HG02678 (cell line): ENCODE measurements at regions not wholly inside any gene's neighbourhood (a gene's known extent, or its start where the extent isn't known, plus 50 kb on each side); places are given as distances from the start of the nearest gene placed in this dataset.

ENCODE experiments used
- ATAC-seq: cut with Tn5 transposase; IDR thresholded peaks from one replicate; pipeline ENCODE4 v1.9.1; 2021; ENCODE audit warnings: mild to moderate bottlenecking, moderate library complexity; ENCODE audit not compliant: unreplicated experiment

- no peak for ATAC-seq
Observed at GRCh38 chr20:48106428-48106827, 321.1 kb upstream of the SULF2 start.

DNA sequence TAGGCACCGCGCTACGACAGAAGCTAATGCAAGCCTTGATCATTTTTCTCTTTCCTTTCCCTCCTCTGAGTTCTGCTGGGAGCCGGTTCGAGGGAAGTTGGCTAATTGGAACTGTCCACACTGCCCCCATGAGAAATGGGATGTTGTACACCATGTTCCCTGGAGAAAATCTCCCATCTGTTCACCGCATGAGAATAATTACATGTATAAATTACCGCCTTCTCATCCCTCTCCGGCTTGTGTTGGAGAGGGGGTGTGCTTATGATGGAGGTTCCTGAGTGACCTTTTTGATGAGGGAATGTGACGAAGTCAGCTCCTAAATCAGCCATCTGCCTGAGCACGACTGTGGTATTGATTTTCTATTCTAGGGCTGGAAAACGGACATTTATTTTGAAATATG is 320.2 kb upstream of the SULF2 start:
- no peak for ATAC-seq

DNA sequence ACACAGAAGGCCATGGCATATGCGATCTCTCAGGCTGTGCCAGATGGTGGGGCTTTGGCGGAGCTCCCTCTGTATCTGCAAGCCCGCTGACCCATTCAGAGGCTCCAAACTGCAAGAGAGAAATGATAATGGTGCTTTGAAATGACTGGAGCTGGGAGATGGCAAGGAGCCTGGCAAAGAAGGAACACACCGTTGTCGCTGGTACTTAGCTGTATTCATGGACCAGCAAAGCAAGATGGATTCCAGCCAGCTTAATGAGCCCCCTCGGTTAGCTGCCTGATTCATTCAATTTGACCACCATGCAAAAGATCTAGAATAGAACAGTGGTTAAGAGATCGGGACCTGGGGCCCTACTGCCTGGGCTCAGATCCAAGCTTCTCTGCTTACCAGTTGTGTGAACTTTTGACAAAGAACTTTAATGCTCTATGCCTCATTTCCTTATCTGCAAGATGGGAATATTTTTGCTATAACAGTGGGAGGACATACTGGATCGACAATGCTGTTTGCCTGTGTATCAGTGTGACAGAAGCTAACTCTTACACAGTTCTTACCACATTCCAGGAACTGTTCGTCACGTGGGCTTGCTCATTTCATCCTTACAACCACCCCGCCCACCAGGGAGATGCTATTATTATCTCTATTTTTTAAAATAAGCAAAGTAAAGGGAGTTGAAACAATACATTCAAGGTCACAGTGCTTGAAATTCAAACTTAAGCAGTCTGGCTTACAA is 317.8 kb upstream of the SULF2 start:
- ATAC-seq, result no peak

DNA sequence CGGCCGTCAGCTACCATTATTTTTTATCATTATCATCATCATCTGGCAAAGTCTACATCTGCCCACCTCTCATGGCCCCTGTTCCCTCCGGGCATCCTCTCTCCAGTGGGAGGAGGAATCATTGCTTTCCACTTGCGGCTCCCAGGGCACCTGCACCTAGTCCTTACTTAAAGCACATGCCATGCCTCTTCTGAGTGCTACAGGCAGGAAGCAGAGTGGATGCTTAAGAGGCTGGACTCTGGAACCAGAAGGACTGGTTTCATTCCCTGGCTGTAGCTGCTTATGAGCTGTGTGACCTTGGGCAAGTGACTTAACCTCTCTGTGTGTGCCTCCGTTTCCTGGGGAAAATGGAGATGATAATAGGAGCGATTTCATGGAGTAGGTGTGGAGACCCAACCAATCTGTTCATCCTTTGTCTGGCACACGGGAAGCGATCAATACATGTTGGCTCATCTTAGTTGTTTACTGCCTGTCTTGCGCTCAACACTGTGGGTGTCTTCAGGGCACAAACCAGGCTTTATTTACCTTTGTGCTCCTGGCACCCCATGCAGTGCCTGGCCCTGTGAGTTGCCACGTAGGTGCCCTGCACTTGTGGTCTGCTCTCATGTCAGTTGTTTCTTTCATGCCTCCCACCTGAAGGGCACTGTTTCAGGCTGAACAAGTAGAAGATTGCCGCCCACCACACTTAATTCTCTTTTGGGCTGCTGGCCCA is 317.0 kb upstream of the SULF2 start:
- ATAC-seq, result no peak

DNA sequence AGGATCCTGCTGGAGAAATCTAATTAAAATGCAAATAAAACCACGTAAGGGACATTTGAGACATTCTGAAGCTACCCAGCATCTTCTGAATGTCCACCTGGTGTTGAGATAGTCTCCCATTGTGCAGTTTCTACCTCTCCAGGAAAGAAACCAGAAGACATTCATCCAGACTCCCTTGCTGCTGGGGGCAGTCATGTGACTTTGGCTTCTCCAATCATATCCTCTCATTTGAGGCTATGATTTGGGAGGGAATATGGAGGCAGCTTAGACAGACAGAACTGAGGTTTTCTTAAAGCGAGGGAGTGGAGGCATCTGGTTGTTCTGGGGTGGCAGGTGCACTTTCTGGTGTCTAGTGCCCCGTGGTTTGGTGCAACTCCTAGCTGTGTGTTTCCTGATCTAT is 315.2 kb upstream of the SULF2 start:
- no peak for ATAC-seq

GRCh38 chr20:48098866-48099265 is 313.6 kb upstream of the SULF2 start:
- no peak for ATAC-seq

- ATAC-seq, result no peak
Observed at GRCh38 chr20:48098099-48098498, 312.8 kb upstream of the SULF2 start.

- ATAC-seq, result no peak
Observed at GRCh38 chr20:48096957-48097890, 311.9 kb upstream of the SULF2 start.

DNA sequence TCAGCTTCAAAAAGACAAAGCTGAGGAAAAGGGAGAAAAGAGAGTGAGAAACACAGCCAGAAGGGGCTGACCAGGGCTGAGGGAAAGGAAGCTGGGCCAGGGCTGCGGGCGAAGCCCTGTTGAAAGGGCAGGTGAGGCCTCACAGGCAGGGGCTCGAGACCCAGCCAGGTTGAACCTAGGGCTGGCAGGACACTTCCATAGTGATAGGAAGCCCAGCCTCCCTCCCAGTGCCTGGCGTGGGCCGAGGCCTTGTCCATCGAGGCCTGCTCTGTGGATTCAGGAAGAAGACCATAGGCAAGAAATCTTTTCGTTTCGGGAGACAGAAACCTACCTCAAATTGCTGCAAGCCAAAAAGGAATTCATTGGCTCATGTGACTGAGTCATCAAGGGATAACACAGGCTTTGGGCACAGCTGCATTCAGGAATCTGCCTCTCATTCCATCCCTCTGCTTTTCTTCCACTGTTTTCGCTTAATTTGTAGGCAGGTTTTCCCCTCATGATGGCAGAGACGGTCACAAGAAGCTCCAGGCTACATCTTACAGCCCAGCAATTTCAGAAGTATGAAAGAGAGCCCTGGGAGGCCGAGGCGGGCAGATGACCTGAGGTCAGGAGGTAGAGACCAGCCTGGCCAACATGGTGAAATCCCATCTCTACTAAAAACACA is 311.1 kb upstream of the SULF2 start:
- ATAC-seq, result no peak

DNA sequence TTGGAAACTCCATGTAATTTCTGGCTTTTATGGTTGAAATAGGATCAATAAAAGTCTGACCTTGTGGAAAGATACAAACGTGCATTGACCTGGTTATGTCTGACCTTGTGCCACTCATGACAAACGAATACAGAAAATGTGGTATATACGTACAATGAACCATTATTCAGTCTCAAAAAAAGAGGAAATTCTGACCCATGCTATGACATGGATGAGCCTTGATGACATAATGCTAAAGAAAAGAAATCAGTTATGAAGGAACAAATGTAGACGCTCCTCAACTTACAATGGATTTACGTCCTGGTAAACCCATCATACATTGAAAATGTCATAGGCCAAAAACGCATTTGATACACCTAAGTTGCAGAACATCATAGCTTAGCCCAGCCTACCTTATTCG is 309.7 kb upstream of the SULF2 start:
- no peak for ATAC-seq

GRCh38 chr20:48094196-48094749 is 309.0 kb upstream of the SULF2 start:
- ATAC-seq, result no peak

GRCh38 chr20:48092596-48093280 is 307.5 kb upstream of the SULF2 start:
- no peak for ATAC-seq

DNA sequence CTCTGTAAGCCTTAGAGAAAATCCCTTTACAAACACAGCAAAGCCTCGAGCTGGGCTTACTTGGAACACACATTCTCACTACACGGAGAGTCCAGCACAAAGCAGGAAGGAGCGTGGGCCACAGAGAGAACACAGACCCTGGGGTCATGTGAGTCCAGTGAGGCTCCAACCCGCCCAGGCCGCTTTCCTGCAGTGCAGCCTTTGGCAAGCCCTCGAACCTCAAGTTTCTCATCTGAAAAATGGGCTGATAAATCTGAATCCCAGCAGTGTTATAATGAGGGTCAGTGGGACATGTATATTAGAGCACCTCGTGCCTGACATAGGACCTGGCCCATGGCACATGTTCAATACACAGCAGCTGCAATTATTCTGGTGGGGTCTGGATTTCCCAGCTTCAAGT is 305.5 kb upstream of the SULF2 start:
- ATAC-seq, result no peak

GRCh38 chr20:48090314-48090713 is 305.0 kb upstream of the SULF2 start:
- no peak for ATAC-seq

DNA sequence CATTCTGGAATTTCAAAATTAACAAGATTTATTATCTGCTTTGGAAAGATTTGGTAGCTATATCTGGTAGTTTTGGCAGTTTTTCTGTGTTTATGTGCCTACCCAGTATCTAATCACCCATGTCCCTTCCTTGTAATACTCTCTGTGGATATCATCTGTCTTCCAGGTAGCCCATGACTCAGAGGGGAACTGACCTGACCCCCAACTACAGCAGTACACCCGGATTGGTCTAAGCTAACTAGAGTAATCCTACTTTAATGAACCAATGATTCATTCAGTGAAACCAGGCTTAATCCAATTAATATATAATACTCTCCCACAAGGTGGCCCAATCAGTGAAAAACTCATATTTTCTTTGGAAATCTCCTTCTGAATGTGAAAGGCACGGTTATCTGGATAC is 295.3 kb upstream of the SULF2 start:
- ATAC-seq, result no peak

GRCh38 chr20:48079028-48079427 is 293.7 kb upstream of the SULF2 start:
- ATAC-seq, result no peak

DNA sequence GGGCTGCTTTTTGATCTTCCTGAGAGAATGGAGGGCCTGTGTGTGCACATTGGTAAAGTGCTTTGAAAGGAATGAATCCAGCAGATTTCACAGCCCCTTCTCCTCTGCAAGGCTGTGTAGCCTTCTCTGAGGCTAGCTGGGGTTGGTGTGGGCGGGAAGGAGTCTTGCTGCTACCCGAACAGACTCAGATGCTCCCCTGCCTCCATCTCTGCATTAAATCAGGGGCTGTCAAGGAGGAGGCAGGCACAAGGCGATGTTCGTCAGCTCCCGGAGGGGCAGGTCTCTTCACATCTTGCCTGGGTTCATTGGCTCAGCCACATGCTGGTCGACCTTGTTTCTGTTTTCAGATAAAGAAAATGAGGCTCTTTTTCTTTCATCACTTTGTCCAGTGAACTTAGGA is 291.5 kb upstream of the SULF2 start:
- no peak for ATAC-seq

DNA sequence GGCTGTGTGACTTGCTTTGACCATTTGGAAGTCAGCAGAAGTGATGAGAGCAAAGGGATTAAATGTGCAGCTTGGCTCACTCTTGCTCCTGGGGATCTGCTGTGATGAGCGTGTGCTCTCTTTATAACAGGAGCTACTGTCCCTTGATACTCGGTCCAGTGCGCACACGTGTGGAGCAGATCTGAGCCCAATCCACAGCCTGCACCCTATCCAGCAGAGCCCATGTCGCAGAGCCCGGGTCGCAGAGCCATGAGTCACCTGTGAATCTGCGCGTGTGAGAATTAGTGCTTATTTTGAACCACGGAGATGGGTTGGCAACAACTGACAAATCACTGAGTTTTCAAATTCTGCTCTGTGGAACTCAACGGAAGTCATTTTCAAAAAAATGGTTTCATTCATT is 291.0 kb upstream of the SULF2 start:
- ATAC-seq, result no peak

DNA sequence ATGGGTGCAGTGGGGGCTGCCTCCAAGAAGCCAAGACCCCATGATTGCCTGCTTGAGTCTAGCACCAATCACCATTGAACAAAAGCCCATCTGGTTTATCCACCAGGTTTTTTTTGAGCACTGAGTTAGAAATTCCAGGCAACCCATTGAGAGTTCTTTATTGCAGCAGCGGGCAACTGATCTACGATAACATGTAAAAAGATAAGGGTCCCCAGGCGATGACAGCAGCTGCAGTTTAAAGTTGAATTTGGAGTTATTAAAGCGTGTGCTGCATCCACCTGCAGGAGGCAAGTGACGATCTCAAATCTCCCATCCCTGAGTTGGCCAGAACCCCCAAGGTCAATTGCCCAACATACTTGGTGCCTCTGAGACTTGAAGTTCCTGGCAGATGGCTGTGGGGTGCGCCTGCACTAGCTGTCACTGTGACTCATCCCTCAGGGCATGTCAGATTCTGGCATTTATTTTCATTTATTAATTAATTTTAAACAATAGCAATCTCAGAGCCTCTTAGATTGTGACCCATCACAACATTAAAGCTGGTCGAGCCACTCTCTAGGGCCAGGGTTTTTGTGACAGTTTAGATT is 290.4 kb upstream of the SULF2 start:
- no peak for ATAC-seq
